HAP-1 (cell line): ENCODE measurements at regions not wholly inside any gene's neighbourhood (a gene's known extent, or its start where the extent isn't known, plus 50 kb on each side); places are given as distances from the start of the nearest gene placed in this dataset.

Experiments
- DNase-seq, 2 experiments: peaks; one replicate each; pipeline ENCODE4 v3.0.0-alpha.2; 2016 to 2020; ENCODE audit warnings: low spot score in 2 of 2
- H3K27me3 ChIP-seq: fragments of 250-450 bp; sonication (Bioruptor Pico); 2 replicates; pipeline ENCODE4 v1.5.1; 2020; ENCODE audit warnings: low read depth, mild to moderate bottlenecking, moderate library complexity
- H3K36me3 ChIP-seq: fragments of 250-450 bp; sonication (Bioruptor Pico); replicated peaks from 2 replicates; pipeline ENCODE4 v1.5.1; 2020; ENCODE audit warnings: mild to moderate bottlenecking
- H3K4me1 ChIP-seq: fragments of 250-450 bp; sonication (Bioruptor Pico); 2 replicates; pipeline ENCODE4 v1.5.1; 2020; ENCODE audit warnings: mild to moderate bottlenecking
- H3K4me3 ChIP-seq: fragments of 250-450 bp; sonication (Bioruptor Pico); 2 replicates; pipeline ENCODE4 v1.5.1; 2020; ENCODE audit warnings: mild to moderate bottlenecking, moderate library complexity
- H3K9me3 ChIP-seq: fragments of 250-450 bp; sonication (Bioruptor Pico); 2 replicates; pipeline ENCODE4 v1.5.1; 2020; ENCODE audit warnings: mild to moderate bottlenecking, moderate library complexity
- in situ Hi-C: fragments of 300-500 bp; cut with MboI; formaldehyde crosslinking; loops from 3 replicates; pipeline ENCODE4 v1.14.3; 2020; ENCODE audit warnings: low sequenced_read_pairs, inconsistent platforms, mixed read lengths

DNA sequence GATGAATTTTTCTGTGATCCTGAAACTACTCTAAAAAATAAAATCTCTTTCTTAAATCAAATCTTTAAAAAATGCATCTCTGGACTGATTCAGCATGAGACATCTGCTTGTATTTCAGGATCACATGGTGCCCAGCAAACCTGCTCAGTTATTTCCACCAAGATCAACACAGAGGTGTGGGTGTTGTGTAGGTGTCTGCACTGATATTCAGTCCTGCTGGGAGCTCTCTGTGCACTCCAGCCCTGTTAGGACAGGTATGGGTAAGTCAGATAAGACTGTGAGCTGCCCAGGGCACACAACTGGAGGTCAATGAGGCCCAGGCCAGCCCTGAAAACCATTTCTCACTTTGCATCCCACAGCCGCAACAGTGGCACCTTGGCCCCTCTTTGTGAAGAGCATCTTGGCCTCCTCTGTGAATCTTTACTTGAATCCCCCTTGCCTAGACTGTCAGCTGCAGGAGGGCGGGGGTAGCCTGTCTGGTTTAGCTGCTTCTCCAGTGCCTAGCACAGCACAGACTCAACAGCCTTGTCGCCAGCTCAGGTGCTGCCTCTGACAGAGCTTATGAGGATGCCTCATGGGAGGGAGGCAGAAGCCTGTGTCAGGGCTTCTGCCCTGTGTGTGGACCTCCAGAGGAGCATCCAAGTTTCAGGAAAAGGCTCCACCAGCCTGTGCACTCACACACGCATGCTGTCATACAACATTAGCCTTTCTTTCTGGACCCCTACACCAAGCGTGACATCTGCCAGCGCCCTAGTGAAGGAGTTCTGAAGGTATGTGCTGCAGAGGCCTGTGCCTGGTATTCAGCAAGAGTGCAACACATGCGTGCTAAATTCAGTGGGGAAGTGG lies 187.6 kb upstream of the CST7 start:
- no peaks in the 10 kb centered on the region for H3K36me3 ChIP-seq
- no peaks in the 10 kb centered on the region for H3K9me3 ChIP-seq
- no peaks in the 10 kb centered on the region for H3K4me1 ChIP-seq
- no peak overlapping the region for H3K4me3 ChIP-seq
- DNase-seq, result no peak
- no peaks in the 10 kb centered on the region for H3K27me3 ChIP-seq
- in situ Hi-C loops, result loop anchor here (25.0 kb wide), 1 partner anchor 151 kb away; no protein-coding TSS in a partner anchor

DNA sequence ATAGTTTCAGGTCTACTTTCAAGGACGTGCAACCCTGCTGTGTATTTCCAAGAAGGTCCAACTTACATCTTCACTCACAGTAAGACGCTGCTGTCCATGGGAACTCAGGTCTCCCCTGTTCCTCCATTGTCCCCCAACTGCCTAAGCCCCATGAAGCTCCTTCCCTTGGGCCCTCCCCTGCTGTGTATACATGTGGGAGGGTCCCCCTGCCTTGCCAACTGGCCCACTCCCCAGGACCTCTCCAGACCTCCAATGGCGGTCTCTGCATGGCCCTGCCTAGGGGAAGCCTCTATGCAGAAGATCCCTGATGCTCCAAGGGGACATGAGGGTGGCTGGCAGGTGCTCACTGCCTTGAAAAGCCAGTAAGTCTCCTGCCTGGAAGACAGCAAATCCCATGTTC lies 186.7 kb upstream of the CST7 start:
- no peak for DNase-seq
- no peaks in the 10 kb centered on the region for H3K36me3 ChIP-seq
- in situ Hi-C loops, result loop anchor here (25.0 kb wide), 1 partner anchor 150 kb away; no protein-coding TSS in a partner anchor
- no peaks in the 10 kb centered on the region for H3K27me3 ChIP-seq
- H3K9me3 ChIP-seq, result no peaks in the 10 kb centered on the region
- no peaks in the 10 kb centered on the region for H3K4me1 ChIP-seq
- no peak overlapping the region for H3K4me3 ChIP-seq

DNA sequence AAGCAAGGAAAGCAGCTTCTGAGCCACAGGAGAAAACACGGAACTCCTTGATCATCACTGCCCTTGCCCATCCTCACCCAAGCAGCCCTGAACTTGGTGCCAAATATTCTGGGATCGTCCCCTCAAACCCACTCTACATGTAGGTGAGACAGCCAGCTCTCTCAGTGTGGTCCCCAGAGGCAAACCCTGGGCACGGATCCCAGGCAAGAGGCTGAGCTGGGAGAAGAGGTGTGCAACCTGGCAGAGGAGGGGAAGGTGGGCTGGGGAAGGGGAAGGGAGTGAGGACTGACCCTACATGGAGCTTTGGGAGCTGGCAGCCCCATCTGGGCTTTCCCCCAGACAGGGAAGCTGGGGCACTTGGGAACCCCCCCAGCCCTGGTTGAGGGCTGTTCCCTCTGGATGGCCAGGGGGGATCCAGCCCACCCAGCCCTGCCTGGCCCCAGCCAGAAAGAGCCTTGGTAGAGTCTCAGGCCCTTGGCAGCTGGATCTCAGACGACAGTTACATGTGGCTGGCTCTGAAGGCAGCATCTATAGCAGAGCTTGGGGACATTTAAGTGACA lies 186.2 kb upstream of the CST7 start:
- Histone ChIP-seq H3K27me3 (no peaks in the 10 kb centered on the region), H3K9me3 (no peaks in the 10 kb centered on the region), H3K4me1 (no peaks in the 10 kb centered on the region), H3K4me3 (no peak overlapping the region), H3K36me3 (no peaks in the 10 kb centered on the region)
- in situ Hi-C loops, result loop anchor here (25.0 kb wide), 1 partner anchor 149 kb away; no protein-coding TSS in a partner anchor
- no peak for DNase-seq

DNA sequence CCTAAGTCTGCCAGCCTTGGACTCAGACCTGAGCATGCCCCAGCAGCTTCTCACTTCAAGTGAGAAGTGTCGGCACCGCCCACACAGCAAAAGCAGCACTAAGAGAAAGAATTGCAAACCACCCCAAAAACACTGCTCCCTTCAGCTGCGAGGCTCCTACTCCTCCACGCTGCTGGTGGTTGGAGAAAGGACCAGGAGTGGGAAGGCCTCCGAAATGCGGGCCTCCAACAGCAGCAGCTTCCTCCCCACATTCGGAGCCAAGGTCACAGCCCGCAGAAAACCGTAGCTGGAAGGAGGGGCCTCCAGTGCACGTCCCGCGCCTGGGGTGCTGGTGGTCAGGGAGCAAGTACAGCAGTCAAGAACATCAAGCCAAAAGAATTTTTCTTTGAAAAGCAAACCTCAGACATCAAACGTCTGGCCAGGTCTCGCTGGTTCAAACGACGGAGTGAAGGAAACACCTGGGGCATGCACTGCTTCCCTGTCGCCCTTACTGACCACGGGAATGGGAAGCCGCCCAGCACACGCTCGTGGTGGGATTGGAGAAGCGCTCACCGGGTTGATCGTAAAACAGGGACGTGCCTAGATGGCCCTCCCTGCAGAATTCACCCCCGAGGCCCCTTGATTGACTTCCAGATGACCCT lies 185.6 kb upstream of the CST7 start:
- in situ Hi-C loops, result loop anchor here (25.0 kb wide), 1 partner anchor 149 kb away; no protein-coding TSS in a partner anchor
- no peaks in the 10 kb centered on the region for H3K9me3 ChIP-seq
- DNase-seq, result no peak

DNA sequence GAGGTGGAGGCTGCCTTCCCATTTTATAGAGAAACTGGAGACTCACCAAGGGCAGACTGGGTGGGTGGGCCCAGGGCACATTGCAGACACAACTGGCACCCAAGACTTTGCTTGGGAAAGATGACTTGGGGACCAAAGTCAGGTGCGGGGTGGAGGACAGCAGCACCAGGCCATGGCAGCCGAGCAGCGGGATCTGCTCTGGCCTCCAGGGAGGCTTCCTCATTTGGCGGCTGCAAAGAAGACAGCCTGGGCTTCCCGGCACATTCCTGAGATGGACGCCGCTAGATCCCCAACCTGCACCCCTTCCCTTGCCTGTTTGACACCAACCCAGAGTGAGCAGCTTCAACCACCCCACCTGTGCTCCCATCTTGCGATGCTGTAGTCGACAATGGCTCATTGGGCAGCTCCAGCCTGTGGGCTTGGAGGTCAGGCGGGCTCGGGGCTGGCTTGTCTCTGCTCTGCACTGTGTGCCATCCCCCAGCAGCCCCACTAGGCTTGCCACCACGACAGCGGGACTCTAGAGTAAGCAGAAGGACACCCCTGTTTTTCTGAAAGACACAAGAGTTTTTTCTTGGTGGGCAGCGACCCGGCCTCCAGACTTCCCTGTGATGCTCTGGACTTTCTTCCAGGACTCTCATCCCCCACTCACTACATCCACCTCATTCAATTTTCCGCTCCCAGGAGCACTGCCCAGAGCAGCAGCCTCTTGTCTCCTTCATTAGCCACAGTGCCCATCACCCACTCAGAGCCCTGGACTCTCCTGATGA lies 184.9 kb upstream of the CST7 start:
- in situ Hi-C loops, result loop anchor here (25.0 kb wide), 1 partner anchor 148 kb away; no protein-coding TSS in a partner anchor
- no peaks in the 10 kb centered on the region for H3K36me3 ChIP-seq
- no peak for DNase-seq
- no peak overlapping the region for H3K4me3 ChIP-seq
- H3K9me3 ChIP-seq, result no peaks in the 10 kb centered on the region
- no peaks in the 10 kb centered on the region for H3K4me1 ChIP-seq
- no peaks in the 10 kb centered on the region for H3K27me3 ChIP-seq

More for the DNA sequence above, 185.6 kb upstream of the CST7 start:
- Histone ChIP-seq H3K4me1 (no peaks in the 10 kb centered on the region), H3K36me3 (no peaks in the 10 kb centered on the region), H3K27me3 (no peaks in the 10 kb centered on the region), H3K4me3 (no peak overlapping the region)

DNA sequence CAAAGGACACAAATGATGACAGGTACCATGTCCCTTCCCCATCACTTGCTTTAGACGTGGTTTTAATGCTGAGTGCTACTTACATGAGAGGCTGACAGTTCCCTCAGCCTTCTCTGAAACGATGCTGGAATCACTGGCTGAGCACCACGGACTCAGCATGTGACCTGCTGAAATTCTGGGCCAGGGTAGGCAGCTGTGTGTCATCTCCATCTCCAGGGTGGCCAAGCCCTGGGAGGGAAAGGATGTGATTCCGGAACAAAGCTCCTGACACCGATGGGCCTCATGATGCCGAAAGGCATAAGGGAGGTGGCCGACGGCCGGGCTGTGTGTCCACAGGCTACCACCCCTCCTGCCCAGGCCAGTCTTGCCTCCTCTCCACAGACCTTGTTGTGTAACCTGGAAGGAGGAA lies 184.3 kb upstream of the CST7 start:
- DNase-seq, result no peak
- Histone ChIP-seq H3K4me1 (no peaks in the 10 kb centered on the region), H3K9me3 (no peaks in the 10 kb centered on the region), H3K36me3 (no peaks in the 10 kb centered on the region), H3K27me3 (no peaks in the 10 kb centered on the region), H3K4me3 (no peak overlapping the region)
- in situ Hi-C loops, result loop anchor here (25.0 kb wide), 1 partner anchor 148 kb away; no protein-coding TSS in a partner anchor

DNA sequence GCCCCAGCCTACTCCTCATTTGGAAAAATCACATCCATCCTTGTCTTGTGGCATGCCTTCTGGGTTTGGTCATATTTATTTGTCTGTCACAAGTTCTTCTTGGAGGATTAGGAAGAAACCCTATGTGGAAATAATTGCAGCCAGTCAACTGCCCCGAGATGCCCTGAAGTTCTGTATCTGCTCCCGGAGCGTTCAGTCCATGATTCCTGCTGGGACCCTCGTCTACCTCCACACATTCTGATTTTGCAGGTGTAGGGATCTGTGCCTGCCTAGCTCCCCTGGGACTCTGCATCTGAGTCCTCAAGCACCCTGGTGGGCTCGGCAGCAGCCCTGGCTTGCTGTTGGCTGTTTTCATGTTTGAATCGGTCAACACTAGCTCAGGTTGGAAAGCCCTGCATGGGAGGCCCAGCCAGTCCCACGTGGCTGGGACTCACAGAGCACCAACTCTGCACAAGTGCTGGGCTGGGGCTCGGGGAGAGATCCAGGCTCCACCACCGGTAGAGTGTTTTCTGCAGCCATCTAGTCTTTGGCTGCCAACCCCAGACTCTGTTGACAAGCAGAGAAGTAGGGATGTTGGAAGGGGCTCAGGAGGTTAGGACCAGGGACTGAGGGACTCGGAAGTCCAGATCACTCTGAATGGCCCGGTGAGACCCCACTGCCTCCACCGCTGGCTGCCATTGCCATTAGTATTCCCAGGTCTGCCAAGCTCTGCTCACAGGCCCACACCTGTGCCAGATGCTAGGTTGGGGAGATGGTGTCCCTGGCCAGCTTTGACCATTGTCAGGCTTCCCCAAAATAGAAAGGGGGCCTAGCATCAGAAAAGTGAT lies 183.5 kb upstream of the CST7 start:
- Histone ChIP-seq H3K9me3 (no peaks in the 10 kb centered on the region), H3K36me3 (no peaks in the 10 kb centered on the region), H3K4me1 (no peaks in the 10 kb centered on the region), H3K27me3 (no peaks in the 10 kb centered on the region), H3K4me3 (no peak overlapping the region)
- no peak for DNase-seq
- in situ Hi-C loops, result loop anchor here (25.0 kb wide), 1 partner anchor 147 kb away; no protein-coding TSS in a partner anchor

DNA sequence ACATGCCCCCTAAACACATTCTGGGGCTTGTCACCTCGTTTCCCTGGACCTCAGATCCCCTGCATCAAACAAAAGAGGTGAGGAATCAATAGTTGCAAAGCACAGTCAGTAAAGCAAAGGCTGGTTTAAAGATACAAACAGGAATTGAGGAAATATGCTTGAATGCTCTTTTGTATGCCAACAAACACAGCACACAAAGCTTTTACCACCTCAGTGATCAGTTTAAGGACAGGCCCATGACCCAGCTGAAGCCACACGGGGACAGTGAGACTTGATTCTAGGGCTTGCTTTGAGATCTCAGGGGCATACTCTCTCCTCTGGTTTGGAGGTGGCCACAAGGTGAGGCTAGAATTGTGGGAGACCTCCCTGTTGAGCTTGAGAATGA lies 182.9 kb upstream of the CST7 start:
- Histone ChIP-seq H3K27me3 (no peaks in the 10 kb centered on the region), H3K4me3 (no peak overlapping the region), H3K36me3 (no peaks in the 10 kb centered on the region), H3K9me3 (no peaks in the 10 kb centered on the region), H3K4me1 (no peaks in the 10 kb centered on the region)
- DNase-seq, result no peak
- in situ Hi-C loops, result loop anchor here (25.0 kb wide), 1 partner anchor 146 kb away; no protein-coding TSS in a partner anchor

DNA sequence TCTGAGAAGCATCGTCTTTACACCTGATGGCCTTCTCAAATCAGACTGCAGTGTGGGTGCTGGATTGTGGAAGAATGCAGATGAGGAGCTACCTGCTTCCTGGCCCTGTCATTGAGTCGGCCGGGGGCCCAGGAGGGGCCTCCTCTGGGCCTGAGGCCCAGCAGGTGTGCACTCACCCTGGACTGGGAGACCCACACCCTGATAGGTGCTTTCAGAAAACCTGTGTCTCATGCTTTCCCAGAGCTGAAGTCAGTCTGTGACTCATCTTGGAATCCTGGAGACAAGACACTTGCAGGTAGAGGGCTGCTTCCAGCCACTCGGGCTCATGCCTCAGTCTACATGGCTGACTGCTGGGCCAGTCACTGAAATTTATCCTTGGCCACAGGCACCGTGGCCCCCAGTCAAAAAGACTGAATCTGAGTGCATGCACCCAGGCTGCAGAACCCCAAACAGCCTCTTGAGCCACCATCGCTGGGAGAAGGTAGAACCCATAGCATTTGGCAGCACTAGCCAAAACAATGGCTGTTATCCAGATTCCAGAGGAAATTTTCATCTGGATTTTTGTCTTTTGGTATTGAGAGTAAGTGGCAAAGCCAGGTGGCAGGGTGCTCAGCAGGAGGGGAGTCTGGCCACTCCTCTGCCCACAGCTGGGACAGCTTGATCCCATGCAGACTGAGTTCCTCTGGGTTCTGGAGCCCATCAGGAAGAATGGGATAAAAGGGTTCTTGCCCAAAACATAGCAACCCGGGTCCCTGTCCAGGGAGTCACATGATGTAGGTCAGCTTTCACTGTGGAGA lies 182.0 kb upstream of the CST7 start:
- Histone ChIP-seq H3K9me3 (no peaks in the 10 kb centered on the region), H3K4me3 (no peak overlapping the region), H3K36me3 (no peaks in the 10 kb centered on the region), H3K27me3 (no peaks in the 10 kb centered on the region), H3K4me1 (no peaks in the 10 kb centered on the region)
- no peak for DNase-seq
- in situ Hi-C loops, result loop anchor here (25.0 kb wide), 1 partner anchor 145 kb away; no protein-coding TSS in a partner anchor

DNA sequence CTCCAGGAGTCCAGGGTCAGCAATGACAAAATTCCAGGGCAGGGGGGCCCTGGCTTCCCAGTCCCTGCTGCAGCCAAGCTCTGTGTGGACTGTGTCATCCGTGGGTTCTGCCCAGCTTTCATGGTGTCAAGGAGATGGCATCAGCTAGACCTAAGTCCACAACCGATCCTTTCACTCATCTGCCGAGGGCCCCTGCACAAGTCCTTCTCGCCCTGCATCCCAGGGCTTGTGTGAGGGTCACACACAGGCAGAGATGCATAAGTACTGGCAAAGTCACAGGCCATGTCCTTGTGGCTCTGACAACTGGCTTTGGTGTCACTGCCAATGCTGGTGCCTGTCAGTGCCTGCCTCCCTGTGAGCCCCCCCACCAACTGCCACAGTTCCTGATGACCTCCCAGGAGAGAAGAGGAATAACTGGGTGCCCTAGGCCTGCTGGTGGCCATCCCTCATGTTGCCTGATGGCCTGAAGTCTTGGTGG lies 181.4 kb upstream of the CST7 start:
- no peak for DNase-seq
- in situ Hi-C loops, result loop anchor here (25.0 kb wide), 1 partner anchor 145 kb away; no protein-coding TSS in a partner anchor
- H3K27me3 ChIP-seq, result no peaks in the 10 kb centered on the region
- H3K36me3 ChIP-seq, result no peaks in the 10 kb centered on the region
- no peaks in the 10 kb centered on the region for H3K9me3 ChIP-seq
- H3K4me1 ChIP-seq, result no peaks in the 10 kb centered on the region
- no peak overlapping the region for H3K4me3 ChIP-seq

DNA sequence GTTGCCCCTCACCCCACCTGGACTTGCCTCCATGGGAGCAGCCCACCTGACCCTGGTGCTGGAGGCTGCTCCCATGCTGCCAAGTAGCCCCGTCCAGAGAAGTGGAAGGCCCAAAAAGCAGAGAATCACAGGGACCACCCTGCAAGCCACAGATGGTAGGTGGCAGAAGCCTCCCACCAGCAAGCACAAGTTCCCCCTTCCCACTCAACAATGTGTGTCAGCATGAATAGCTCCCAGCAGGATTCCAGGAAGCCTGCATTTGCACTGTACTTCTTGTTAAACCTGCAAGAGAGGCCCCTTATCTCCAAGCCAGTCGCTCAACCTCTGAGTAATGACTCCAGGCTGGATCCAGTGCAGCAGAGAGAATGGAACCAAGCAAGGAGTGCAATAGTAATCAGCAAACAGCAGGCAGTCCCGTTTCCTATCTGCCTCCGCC lies 180.8 kb upstream of the CST7 start:
- Histone ChIP-seq H3K36me3 (no peaks in the 10 kb centered on the region), H3K4me3 (no peak overlapping the region), H3K4me1 (no peaks in the 10 kb centered on the region), H3K9me3 (no peaks in the 10 kb centered on the region), H3K27me3 (no peaks in the 10 kb centered on the region)
- in situ Hi-C loops, result loop anchor here (25.0 kb wide), 1 partner anchor 144 kb away; no protein-coding TSS in a partner anchor
- DNase-seq, result no peak
